Frontal cortex (tissue), 4 donors: ENCODE measurements at regions not wholly inside any gene's neighbourhood (a gene's known extent, or its start where the extent isn't known, plus 50 kb on each side); places are given as distances from the start of the nearest gene placed in this dataset. TPM values are rescaled to one million over a fixed set of nuclear protein-coding genes. Genes with fewer than 3 reads are reported as not detected.

Experiments
- DNase-seq, 2 donors: peaks; one replicate each; pipeline ENCODE4 v3.0.0; 2012; ENCODE audit warnings: low spot score in 2 of 2
- FAIRE-seq: peaks from 2 replicates; lab custom pipeline; 2012; peaks lifted over from hg19 to GRCh38; lab: Jason Lieb, UNC
- small RNA-seq: library from RNA; depleted of rRNA; stranded (forward); fragments of <200 nt; gene quantifications from one replicate; pipeline ENCODE3, GENCODE V24; 2014
- donor health status: control.
- donor health status: control.
- donor health status: control.

DNA sequence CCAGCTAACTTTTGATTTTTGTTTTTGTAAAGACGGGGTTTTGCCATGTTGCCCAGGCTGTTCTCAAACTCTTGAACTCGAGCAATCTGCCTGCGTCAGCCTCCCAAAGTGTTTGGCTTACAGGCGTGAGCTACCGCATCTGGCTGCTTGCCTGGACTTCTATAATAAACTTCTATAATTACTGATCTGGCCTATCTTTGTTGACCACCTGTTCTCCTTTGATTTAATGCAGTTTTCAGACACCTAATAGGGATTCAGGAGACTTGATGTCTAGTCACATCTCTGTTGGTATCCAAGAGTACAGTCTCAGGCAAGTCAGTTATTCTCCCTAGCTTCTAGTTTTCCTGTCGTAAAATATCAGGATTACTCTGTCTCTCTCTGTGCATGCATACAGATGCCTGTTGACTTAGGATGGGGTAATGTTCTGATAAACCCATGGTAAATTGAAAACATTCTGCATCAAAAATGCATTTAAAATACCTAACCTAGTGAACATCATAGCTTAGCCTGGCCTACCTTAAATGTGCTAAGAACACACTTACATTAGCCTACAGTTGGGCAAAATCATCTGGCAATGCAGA is 51.5 kb upstream of the NR3C1 start:
- no peak for FAIRE-seq
- no peak for DNase-seq

DNA sequence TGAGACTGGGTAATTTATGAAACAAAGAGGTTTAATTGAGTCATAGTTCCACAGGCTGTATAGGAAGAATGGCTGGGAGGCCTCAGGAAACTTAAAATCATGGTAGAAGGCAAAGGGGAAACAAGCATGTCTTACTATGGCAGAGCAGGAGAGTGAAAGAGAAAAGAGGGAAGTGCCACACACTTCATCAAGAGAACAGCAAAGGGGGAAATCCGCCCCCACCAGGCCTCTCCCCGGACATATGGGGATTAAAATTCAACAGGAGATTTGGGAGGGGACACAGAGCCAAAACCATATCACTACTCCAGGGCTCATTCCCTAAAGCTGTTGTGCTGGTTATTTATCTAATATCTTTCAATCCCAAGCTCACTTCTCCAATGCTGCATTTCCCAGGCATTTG is 50.2 kb upstream of the NR3C1 start:
- DNase-seq, result no peak
- no peak for FAIRE-seq

Small RNAs in the stretch of these regions (small RNA-seq; reads per million reads assigned to genes)
- gene MIR5197 (not detected), gene RNU7-156P (not detected)
